ENCODE measurements at regions not wholly inside any gene's neighbourhood (a gene's known extent, or its start where the extent isn't known, plus 50 kb on each side); places are given as distances from the start of the nearest gene placed in this dataset.

- DNase-seq, result peak; percentile 47
Observed at GRCh38 chr2:237011206-237011795, 74.4 kb upstream of the COPS8 start.

GRCh38 chr2:237012004-237012403 lies 73.7 kb upstream of the COPS8 start:
- DNase-seq, result no peak

GRCh38 chr2:237012577-237013267 lies 73.0 kb upstream of the COPS8 start:
- peak; percentile 77 for DNase-seq

GRCh38 chr2:237016121-237016915 lies 69.4 kb upstream of the COPS8 start:
- DNase-seq, result no peak

GRCh38 chr2:237020090-237020489 lies 65.6 kb upstream of the COPS8 start:
- peak; percentile 66 for DNase-seq

- DNase-seq, result no peak
Observed at GRCh38 chr2:237022533-237022932, 63.2 kb upstream of the COPS8 start.

GRCh38 chr2:237024255-237024654 lies 61.4 kb upstream of the COPS8 start:
- no peak for DNase-seq

GRCh38 chr2:237025090-237025865 lies 60.4 kb upstream of the COPS8 start:
- DNase-seq, result peak; percentile 96

GRCh38 chr2:237026981-237027711 lies 58.5 kb upstream of the COPS8 start:
- peak; percentile 80 for DNase-seq

GRCh38 chr2:237027712-237028029 lies 58.0 kb upstream of the COPS8 start:
- no peak for DNase-seq

GRCh38 chr2:237030382-237030781 lies 55.3 kb upstream of the COPS8 start:
- no peak for DNase-seq

GRCh38 chr2:237033536-237034060 lies 52.1 kb upstream of the COPS8 start:
- no peak for DNase-seq

GRCh38 chr2:237035781-237036475 lies 49.8 kb upstream of the COPS8 start:
- DNase-seq, result no peak
